K562 (cell line): ENCODE measurements at regions not wholly inside any gene's neighbourhood (a gene's known extent, or its start where the extent isn't known, plus 50 kb on each side); places are given as distances from the start of the nearest gene placed in this dataset.

Source experiments
- CTCF ChIP-seq, 3 experiments: IDR thresholded peaks in 2 of 3; conservative IDR thresholded peaks in 1 of 3; 2 replicates each; pipeline ENCODE4 v1.5.1; 2011 to 2012; ENCODE audit warnings: low read length in 3 of 3, mild to moderate bottlenecking in 3 of 3, control low read depth in 2 of 3, improper control_type of control experiment in 1 of 3, inconsistent platforms in 1 of 3, low read depth in 1 of 3, mixed read lengths in 1 of 3, moderate library complexity in 1 of 3; ENCODE audit not compliant: insufficient read depth in 2 of 3
- DPF2 ChIP-seq: fragments of 450-650 bp; IDR thresholded peaks from 2 replicates; pipeline ENCODE4 v1.6.1; 2016
- FOXA3 ChIP-seq, 2 experiments: fragments of 450-650 bp in 1 of 2; sonication (generic) in 1 of 2; formaldehyde crosslinking; IDR thresholded peaks in 1 of 2; conservative IDR thresholded peaks in 1 of 2; 2 replicates each; pipeline versions ENCODE4 v1.4.0 to v1.8.0; 2020 to 2022; ENCODE audit warnings: mild to moderate bottlenecking in 2 of 2, missing genetic modification reagents in 1 of 2
- JUND ChIP-seq, 2 experiments: IDR thresholded peaks; 2 replicates in 1 of 2; 3 replicates in 1 of 2; pipeline ENCODE4 v1.6.1; 2011; ENCODE audit warnings: borderline replicate concordance in 2 of 2, low read depth in 2 of 2, low read length in 2 of 2, improper control_type of control experiment in 1 of 2, missing biosample characterization in 1 of 2, missing genetic modification characterization in 1 of 2, missing genetic modification reagents in 1 of 2
- RBM17 ChIP-seq: fragments of 200-400 bp; formaldehyde crosslinking; IDR thresholded peaks from 2 replicates; pipeline ENCODE4 v1.6.1; 2017; ENCODE audit warnings: low read depth, mild to moderate bottlenecking, low read length, borderline replicate concordance
- SMARCE1 ChIP-seq: fragments of 450-650 bp; IDR thresholded peaks from 2 replicates; pipeline ENCODE4 v1.7.1; 2016; ENCODE audit warnings: mild to moderate bottlenecking
- SP2 ChIP-seq: IDR thresholded peaks from 2 replicates; pipeline ENCODE4 v1.6.1; 2011; ENCODE audit warnings: mild to moderate bottlenecking, low read depth, low read length, moderate library complexity; ENCODE audit not compliant: poor library complexity, severe bottlenecking; ENCODE audit errors: extremely low read depth
- TFAP4 ChIP-seq: sonication (generic); formaldehyde crosslinking; IDR thresholded peaks from 2 replicates; pipeline ENCODE4 v1.8.0; 2022; ENCODE audit warnings: missing genetic modification reagents, mild to moderate bottlenecking, moderate library complexity, borderline replicate concordance
- USF2 ChIP-seq: sonication (generic); formaldehyde crosslinking; IDR thresholded peaks from 2 replicates; pipeline ENCODE4 v1.5.0; 2020; ENCODE audit warnings: missing genetic modification reagents
- YY1 ChIP-seq, 3 experiments: IDR thresholded peaks; 2 replicates each; pipeline ENCODE4 v1.6.1; 2011; ENCODE audit warnings: low read length in 2 of 3, mild to moderate bottlenecking in 2 of 3, moderate library complexity in 2 of 3, borderline replicate concordance in 1 of 3, control low read depth in 1 of 3, low read depth in 1 of 3; ENCODE audit not compliant: insufficient read depth in 3 of 3, insufficient replicate concordance in 2 of 3, control insufficient read depth in 1 of 3, insufficient read length in 1 of 3; ENCODE audit errors: extremely low read depth in 1 of 3
- ZHX1 ChIP-seq: fragments of 150-350 bp; conservative IDR thresholded peaks from 2 replicates; pipeline ENCODE4 v1.6.1; 2014; ENCODE audit warnings: low read length

- TF ChIP-seq TFAP4 (CRISPR knock-in tag) (no peak), YY1 (IDR thresholded peaks at IDR 0.05; ENCODE audit: borderline replicate concordance in 1 of 3, control insufficient read depth in 1 of 3, extremely low read depth in 1 of 3, insufficient read depth in 3 of 3, insufficient read length in 1 of 3, insufficient replicate concordance in 2 of 3, low read depth in 1 of 3, low read length in 2 of 3) (no peak), SP2 (no peak), CTCF (IDR thresholded peaks at IDR 0.05 in 2 of 3, conservative IDR thresholded peaks at IDR 0.05 in 1 of 3; ENCODE audit: insufficient read depth in 2 of 3, low read depth in 1 of 3, low read length in 3 of 3) (no peak), RBM17 (no peak), ZHX1 (no peak), USF2 (CRISPR knock-in tag) (no peak), SMARCE1 (no peak), DPF2 (no peak), FOXA3 (CRISPR knock-in tag; conservative IDR thresholded peaks at IDR 0.05 in 1 of 2, IDR thresholded peaks at IDR 0.05 in 1 of 2) (no peak), JUND (IDR thresholded peaks at IDR 0.05; ENCODE audit: borderline replicate concordance, low read depth, low read length) (no peak), JUND (tag; IDR thresholded peaks at IDR 0.05; ENCODE audit: borderline replicate concordance, low read depth, low read length) (no peak)
These were observed 1244.3 kb downstream of the REEP3 start for GRCh38 chr10:64765498-64765897.
